ENCODE measurements at regions not wholly inside any gene's neighbourhood (a gene's known extent, or its start where the extent isn't known, plus 50 kb on each side); places are given as distances from the start of the nearest gene placed in this dataset.

- no peak for TF ChIP-seq CTCF (IDR thresholded peaks at IDR 0.05)
- TF ChIP-seq POLR2A (IDR thresholded peaks at IDR 0.05) = no peak
These were observed 124.8 kb upstream of the OPCML start for GRCh38 chr11:133657054-133657453.
